ENCODE measurements at regions not wholly inside any gene's neighbourhood (a gene's known extent, or its start where the extent isn't known, plus 50 kb on each side); places are given as distances from the start of the nearest gene placed in this dataset.

DNA sequence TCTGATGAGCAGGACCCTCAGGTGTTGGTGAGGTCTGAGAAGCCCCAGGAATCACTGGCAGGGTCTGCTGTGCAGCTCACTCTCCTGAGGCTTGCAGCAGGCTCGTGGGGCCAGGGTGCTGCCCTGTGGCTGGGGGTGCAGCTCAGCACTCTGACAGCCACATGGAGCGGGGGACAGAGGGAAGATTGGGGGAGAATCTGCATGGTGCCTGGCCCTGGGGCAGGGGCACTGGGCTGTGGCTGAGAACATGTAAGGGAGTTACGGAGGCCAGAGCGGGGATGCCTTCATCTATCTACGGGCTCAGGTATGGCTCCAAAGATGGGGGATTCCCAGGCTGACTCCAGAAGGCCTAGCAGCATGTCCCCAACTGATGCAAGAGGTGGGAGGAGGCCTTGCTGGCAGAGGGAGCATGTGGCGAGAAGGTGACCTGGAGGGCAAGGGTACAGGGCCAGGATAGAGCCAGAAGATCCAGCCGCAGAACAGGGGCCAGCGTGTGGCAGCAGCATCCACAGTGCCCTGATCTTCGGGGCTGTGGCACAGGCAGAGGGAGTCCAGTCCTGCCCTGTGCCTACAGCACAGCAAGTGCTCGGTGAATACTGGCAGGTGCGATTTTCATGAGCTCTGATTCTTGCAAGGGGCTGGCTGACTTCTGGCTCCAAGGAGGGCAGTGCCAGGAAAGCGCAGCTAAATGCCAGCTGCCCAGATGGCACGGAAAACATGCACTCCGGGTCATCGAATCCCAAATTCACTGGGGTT is 184.7 kb downstream of the CTTN start:
- CTCF ChIA-PET: no interaction called here
- TF ChIP-seq, protein P1, sequence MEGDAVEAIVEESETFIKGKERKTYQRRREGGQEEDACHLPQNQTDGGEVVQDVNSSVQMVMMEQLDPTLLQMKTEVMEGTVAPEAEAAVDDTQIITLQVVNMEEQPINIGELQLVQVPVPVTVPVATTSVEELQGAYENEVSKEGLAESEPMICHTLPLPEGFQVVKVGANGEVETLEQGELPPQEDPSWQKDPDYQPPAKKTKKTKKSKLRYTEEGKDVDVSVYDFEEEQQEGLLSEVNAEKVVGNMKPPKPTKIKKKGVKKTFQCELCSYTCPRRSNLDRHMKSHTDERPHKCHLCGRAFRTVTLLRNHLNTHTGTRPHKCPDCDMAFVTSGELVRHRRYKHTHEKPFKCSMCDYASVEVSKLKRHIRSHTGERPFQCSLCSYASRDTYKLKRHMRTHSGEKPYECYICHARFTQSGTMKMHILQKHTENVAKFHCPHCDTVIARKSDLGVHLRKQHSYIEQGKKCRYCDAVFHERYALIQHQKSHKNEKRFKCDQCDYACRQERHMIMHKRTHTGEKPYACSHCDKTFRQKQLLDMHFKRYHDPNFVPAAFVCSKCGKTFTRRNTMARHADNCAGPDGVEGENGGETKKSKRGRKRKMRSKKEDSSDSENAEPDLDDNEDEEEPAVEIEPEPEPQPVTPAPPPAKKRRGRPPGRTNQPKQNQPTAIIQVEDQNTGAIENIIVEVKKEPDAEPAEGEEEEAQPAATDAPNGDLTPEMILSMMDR (IDR thresholded peaks at IDR 0.05; ENCODE audit: unreplicated experiment): no peak
- Mint-ChIP-seq H3K36me3 (ENCODE audit: insufficient read depth, unreplicated experiment) (peaks cover 3% of the 10 kb centered on the region), H3K4me1 (ENCODE audit: low read depth, unreplicated experiment) (no peaks in the 10 kb centered on the region), H3K27me3 (ENCODE audit: unreplicated experiment) (no peaks in the 10 kb centered on the region), H3K4me3 (ENCODE audit: low read depth, unreplicated experiment) (no peak overlapping the region), H3K27ac (ENCODE audit: unreplicated experiment) (no peak overlapping the region), H3K9me3 (ENCODE audit: low read depth, unreplicated experiment) (no peaks in the 10 kb centered on the region)
- BruUV-seq (replicated peaks): no TSS peak
- DNase-seq: no peak
- intact Hi-C loops (cut with micrococcal nuclease; ENCODE audit: unreplicated experiment): no loop called here

DNA sequence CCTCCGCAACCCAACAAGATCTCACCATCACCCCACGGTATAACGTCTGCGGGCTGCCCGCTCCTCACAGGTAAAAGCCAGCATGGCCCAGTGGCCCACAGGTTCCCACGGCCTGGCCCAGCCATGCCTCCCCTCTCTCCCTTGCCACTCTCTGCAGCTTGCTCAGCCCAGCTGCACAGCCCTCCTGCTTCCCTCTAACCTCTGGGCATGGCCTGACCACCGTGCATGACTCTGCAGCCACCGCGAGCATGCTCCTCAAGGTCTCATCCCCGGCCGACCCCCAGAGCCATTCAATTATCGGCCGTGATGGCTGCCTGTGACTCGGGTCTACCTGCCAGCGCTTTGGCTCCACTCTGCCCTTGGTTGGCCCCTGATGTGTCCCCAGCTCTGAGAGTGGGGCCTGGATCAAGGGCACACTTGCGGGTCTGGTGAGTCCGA is 185.5 kb downstream of the CTTN start:
- H3K4me1 Mint-ChIP-seq (ENCODE audit: low read depth, unreplicated experiment): no peaks in the 10 kb centered on the region
- no peaks in the 10 kb centered on the region for H3K9me3 Mint-ChIP-seq (ENCODE audit: low read depth, unreplicated experiment)
- BruUV-seq (replicated peaks): no TSS peak

DNA sequence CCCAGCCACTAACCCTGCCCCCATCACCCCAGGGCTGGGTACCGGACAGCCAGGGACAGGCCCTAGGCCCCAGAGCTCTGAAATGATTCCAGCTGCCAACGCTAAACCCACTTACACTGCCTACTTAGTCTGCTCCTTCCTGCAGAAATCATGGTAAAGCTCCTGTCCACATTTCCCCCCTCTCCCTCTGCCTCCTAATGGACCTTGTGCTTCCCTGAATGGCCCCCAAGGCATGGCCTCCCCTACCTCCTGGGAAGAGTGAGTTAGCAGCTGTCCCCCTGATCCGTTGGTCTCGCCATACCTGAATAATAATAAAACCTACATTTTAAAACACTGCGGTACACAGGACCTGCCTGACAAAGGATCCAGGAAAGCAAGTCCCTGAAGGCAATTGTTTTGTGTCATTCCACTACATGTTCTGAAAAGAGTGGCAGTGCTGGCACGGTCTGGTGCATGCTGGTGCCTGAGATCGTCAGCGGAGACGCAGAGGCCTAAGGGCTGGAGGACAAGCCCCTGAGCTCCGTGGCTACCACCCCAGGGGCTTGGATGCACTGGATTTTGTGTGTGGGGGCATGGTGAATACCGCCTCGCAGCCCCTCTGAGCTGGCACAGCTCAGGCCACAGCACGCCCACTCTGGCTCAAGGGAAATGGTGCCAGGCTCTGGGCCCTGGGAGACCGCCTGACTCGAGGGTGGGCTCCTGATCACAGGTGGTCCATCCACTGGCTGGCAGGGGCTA is 186.3 kb downstream of the CTTN start:
- BruUV-seq (replicated peaks): no TSS peak
- CTCF ChIA-PET: no interaction called here
- Mint-ChIP-seq H3K36me3 (ENCODE audit: insufficient read depth, unreplicated experiment) (peaks cover 3% of the 10 kb centered on the region), H3K27me3 (ENCODE audit: unreplicated experiment) (no peaks in the 10 kb centered on the region), H3K4me3 (ENCODE audit: low read depth, unreplicated experiment) (no peak overlapping the region), H3K9me3 (ENCODE audit: low read depth, unreplicated experiment) (peaks cover 2% of the 10 kb centered on the region), H3K27ac (ENCODE audit: unreplicated experiment) (no peak overlapping the region), H3K4me1 (ENCODE audit: low read depth, unreplicated experiment) (no peaks in the 10 kb centered on the region)
- intact Hi-C loops (cut with micrococcal nuclease; ENCODE audit: unreplicated experiment): no loop called here
- DNase-seq: no peak
- TF ChIP-seq, protein P1 (IDR thresholded peaks at IDR 0.05; ENCODE audit: unreplicated experiment): no peak

More for the DNA sequence above, 185.5 kb downstream of the CTTN start:
- intact Hi-C loops (cut with micrococcal nuclease; ENCODE audit: unreplicated experiment): no loop called here
- no peak for DNase-seq
- CTCF ChIA-PET: no interaction called here
- H3K36me3 Mint-ChIP-seq (ENCODE audit: insufficient read depth, unreplicated experiment): peaks cover 3% of the 10 kb centered on the region
- no peak overlapping the region for H3K27ac Mint-ChIP-seq (ENCODE audit: unreplicated experiment)
- TF ChIP-seq, protein P1 (IDR thresholded peaks at IDR 0.05; ENCODE audit: unreplicated experiment): no peak
- H3K4me3 Mint-ChIP-seq (ENCODE audit: low read depth, unreplicated experiment): no peak overlapping the region
- H3K27me3 Mint-ChIP-seq (ENCODE audit: unreplicated experiment): no peaks in the 10 kb centered on the region

DNA sequence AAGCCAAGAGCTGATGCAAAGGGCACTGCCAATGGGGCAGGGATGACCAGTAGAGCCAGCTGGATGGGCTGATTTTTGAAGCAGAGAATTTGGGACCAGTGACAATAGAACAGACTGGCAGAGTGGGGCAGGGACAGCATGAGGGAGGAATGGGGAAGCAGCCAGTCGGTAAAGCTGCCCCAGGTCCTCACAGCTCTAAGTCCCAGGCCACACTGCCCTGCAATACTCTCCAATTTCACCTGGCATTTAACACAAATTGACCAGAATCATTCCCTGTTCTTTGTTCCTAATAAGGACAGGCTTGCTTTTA is 186.9 kb downstream of the CTTN start:
- no peak overlapping the region for H3K27ac Mint-ChIP-seq (ENCODE audit: unreplicated experiment)
- no peak overlapping the region for H3K4me3 Mint-ChIP-seq (ENCODE audit: low read depth, unreplicated experiment)
- no peaks in the 10 kb centered on the region for H3K27me3 Mint-ChIP-seq (ENCODE audit: unreplicated experiment)
- peaks cover 3% of the 10 kb centered on the region for H3K36me3 Mint-ChIP-seq (ENCODE audit: insufficient read depth, unreplicated experiment)
- H3K4me1 Mint-ChIP-seq (ENCODE audit: low read depth, unreplicated experiment): no peaks in the 10 kb centered on the region
- no TSS peak for BruUV-seq (replicated peaks)
- intact Hi-C loops (cut with micrococcal nuclease; ENCODE audit: unreplicated experiment): no loop called here
- DNase-seq: no peak
- H3K9me3 Mint-ChIP-seq (ENCODE audit: low read depth, unreplicated experiment): peaks cover 2% of the 10 kb centered on the region
- TF ChIP-seq, protein P1 (IDR thresholded peaks at IDR 0.05; ENCODE audit: unreplicated experiment): no peak
- CTCF ChIA-PET: no interaction called here

All from Calu3 (cell line).